ENCODE measurements at regions not wholly inside any gene's neighbourhood (a gene's known extent, or its start where the extent isn't known, plus 50 kb on each side); places are given as distances from the start of the nearest gene placed in this dataset.

DNA sequence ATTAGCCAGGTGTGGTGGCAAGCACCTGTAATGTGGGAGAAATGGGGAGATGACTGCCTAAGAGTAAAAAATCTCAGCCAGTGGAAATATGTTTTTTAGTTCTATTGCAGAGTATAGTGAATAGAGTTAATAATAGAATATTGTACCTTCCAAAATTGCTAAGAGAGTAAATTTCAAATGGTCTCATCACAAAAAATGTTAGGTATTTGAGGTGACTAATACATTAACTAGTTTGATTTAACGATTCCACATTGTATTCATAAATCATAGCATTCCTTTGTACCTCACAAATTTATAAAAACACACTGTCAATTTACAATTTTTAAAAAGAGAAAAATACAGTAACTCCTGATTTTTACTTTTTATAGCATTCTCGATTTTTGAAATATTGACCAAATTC, 681.5 kb upstream of the EPHA5 start:
- 67% methylated on average over 2 of the region's 2 CpGs for WGBS
- Histone ChIP-seq H3K4me1 (no peaks in the 10 kb centered on the region), H3K27ac (replicated peaks in 1 of 4) (no peak overlapping the region), H3K36me3 (no peaks in the 10 kb centered on the region), H3K9me3 (no peaks in the 10 kb centered on the region), H3K27me3 (no peaks in the 10 kb centered on the region), H3K4me3 (no peak overlapping the region)
- intact Hi-C loops (cut with DNase I): no loop called here
- DNase-seq (ENCODE audit: extremely low spot score): no peak
- TF ChIP-seq EP300 (IDR thresholded peaks at IDR 0.05) (no peak), POLR2AphosphoS5 (IDR thresholded peaks at IDR 0.05) (no peak), POLR2A (IDR thresholded peaks at IDR 0.05; ENCODE audit: low read depth) (no peak)
- TF ChIP-seq, protein P1, sequence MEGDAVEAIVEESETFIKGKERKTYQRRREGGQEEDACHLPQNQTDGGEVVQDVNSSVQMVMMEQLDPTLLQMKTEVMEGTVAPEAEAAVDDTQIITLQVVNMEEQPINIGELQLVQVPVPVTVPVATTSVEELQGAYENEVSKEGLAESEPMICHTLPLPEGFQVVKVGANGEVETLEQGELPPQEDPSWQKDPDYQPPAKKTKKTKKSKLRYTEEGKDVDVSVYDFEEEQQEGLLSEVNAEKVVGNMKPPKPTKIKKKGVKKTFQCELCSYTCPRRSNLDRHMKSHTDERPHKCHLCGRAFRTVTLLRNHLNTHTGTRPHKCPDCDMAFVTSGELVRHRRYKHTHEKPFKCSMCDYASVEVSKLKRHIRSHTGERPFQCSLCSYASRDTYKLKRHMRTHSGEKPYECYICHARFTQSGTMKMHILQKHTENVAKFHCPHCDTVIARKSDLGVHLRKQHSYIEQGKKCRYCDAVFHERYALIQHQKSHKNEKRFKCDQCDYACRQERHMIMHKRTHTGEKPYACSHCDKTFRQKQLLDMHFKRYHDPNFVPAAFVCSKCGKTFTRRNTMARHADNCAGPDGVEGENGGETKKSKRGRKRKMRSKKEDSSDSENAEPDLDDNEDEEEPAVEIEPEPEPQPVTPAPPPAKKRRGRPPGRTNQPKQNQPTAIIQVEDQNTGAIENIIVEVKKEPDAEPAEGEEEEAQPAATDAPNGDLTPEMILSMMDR (IDR thresholded peaks at IDR 0.05): no peak

DNA sequence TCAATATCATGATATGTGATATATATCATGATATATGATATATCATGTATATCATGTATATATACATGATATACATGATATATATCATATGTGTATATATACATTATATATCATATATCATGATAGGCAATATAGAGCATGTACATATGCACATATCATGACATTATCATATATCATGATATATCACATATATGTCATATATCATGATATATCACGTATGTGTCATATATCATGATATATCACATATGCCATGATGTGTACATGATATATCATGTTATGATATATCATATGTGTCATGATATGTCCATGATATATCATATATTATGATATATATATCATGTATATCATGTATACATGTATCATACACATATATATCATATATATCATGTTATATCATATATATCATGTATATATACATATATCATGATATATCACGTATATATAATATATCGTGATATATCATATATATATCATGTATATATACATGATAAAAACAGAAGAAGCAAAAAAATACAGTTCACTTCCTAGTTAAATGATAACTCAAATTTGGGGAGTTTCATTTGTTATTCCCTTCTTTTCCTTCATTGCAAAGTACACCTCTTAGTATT, 670.1 kb upstream of the EPHA5 start:
- Histone ChIP-seq H3K36me3 (no peaks in the 10 kb centered on the region), H3K27me3 (no peaks in the 10 kb centered on the region), H3K9me3 (no peaks in the 10 kb centered on the region), H3K27ac (replicated peaks in 1 of 4) (no peak overlapping the region), H3K4me3 (no peak overlapping the region), H3K4me1 (no peaks in the 10 kb centered on the region)
- TF ChIP-seq POLR2A (IDR thresholded peaks at IDR 0.05; ENCODE audit: low read depth) (no peak), EP300 (IDR thresholded peaks at IDR 0.05) (no peak)
- WGBS: 93% methylated on average over 3 of the region's 3 CpGs
- DNase-seq (ENCODE audit: extremely low spot score): no peak
- intact Hi-C loops (cut with DNase I): no loop called here

DNA sequence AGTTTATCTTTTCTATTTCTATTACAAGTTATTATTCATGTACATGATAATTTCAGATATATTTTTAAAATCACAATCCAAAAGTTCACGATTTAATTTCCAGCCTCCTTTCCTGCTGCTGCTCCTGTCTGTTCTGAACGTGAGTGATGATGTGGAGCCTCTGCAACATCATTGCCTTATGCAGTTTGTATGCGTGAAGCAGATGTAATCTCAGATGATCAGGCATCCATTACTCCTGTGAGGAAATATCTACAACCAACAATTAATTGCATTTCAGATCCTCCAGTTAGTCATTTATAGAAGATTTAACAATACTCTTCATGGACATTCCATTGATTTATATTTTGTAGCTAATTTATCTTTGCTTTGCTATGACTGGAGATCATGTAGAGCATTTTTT, 668.7 kb upstream of the EPHA5 start:
- Histone ChIP-seq H3K4me3 (no peak overlapping the region), H3K4me1 (no peaks in the 10 kb centered on the region), H3K27ac (replicated peaks in 1 of 4) (no peak overlapping the region), H3K9me3 (no peaks in the 10 kb centered on the region), H3K36me3 (no peaks in the 10 kb centered on the region), H3K27me3 (no peaks in the 10 kb centered on the region)
- no peak for DNase-seq (ENCODE audit: extremely low spot score)
- 76% methylated on average over 3 of the region's 3 CpGs for WGBS
- intact Hi-C loops (cut with DNase I): no loop called here
- TF ChIP-seq POLR2AphosphoS5 (IDR thresholded peaks at IDR 0.05) (no peak), EP300 (IDR thresholded peaks at IDR 0.05) (no peak), POLR2A (IDR thresholded peaks at IDR 0.05; ENCODE audit: low read depth) (no peak)
- TF ChIP-seq, protein P1 (IDR thresholded peaks at IDR 0.05): no peak

DNA sequence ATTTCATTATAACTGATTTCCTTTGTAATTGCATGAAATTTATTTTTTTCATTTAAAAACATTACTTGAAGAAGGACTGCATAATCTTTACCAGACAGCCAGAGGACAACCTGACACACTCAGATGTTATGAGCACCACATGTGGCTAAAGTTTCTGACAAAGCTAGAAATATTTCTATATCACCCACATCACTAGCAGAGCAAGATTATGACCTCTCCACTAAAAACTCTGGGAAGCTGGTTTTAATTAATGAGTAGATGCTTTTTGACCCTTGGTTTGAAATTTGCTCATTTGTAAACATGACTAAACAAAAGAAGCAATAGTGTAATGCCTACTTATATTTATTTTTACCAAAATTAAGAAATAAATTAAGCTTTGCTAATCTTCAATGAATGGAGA, 661.5 kb upstream of the EPHA5 start:
- no peaks in the 10 kb centered on the region for H3K36me3 ChIP-seq
- H3K4me3 ChIP-seq: no peak overlapping the region
- no peaks in the 10 kb centered on the region for H3K27me3 ChIP-seq
- DNase-seq (ENCODE audit: extremely low spot score): no peak
- no peak overlapping the region for H3K27ac ChIP-seq (replicated peaks in 1 of 4)
- no peaks in the 10 kb centered on the region for H3K4me1 ChIP-seq
- TF ChIP-seq, protein P1 (IDR thresholded peaks at IDR 0.05): no peak
- TF ChIP-seq POLR2AphosphoS5 (IDR thresholded peaks at IDR 0.05) (no peak), POLR2A (IDR thresholded peaks at IDR 0.05; ENCODE audit: low read depth) (no peak), EP300 (IDR thresholded peaks at IDR 0.05) (no peak)
- no peaks in the 10 kb centered on the region for H3K9me3 ChIP-seq
- intact Hi-C loops (cut with DNase I): no loop called here

DNA sequence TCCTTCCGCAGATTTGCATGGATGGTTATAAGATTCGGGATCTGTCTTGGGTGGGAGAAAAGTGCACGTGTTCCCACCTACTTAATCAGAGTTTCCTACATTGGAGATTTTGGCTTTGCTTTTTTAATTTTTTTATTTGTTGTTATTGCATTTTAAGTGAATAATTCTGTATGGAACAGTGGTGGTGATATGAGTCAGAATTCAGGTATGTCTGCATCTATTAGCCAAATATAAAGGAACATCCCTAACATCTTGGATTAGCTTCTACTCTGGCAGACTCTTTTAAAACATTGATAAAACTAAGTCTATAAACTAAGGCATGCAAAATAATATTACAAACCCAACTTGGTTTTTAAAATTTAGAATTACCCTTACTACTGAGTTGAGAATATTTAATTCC, 659.8 kb upstream of the EPHA5 start:
- TF ChIP-seq, protein P1 (IDR thresholded peaks at IDR 0.05): no peak
- TF ChIP-seq EP300 (IDR thresholded peaks at IDR 0.05): no peak
- no peak for TF ChIP-seq POLR2A (IDR thresholded peaks at IDR 0.05; ENCODE audit: low read depth)
- TF ChIP-seq POLR2AphosphoS5 (IDR thresholded peaks at IDR 0.05): no peak
- Histone ChIP-seq H3K4me3 (no peak overlapping the region), H3K36me3 (no peaks in the 10 kb centered on the region), H3K27me3 (no peaks in the 10 kb centered on the region), H3K4me1 (no peaks in the 10 kb centered on the region), H3K27ac (replicated peaks in 1 of 4) (no peak overlapping the region), H3K9me3 (no peaks in the 10 kb centered on the region)
- intact Hi-C loops (cut with DNase I): no loop called here
- 84% methylated on average over 3 of the region's 3 CpGs for WGBS
- no peak for DNase-seq (ENCODE audit: extremely low spot score)

Measured in esophagus muscularis mucosa (tissue), 4 donors.